Activated naive CD4-positive, alpha-beta T cell treated with anti-CD3 and anti-CD28 coated beads, Interleukin-2, amount 10 ng/mL, durations not matched to agents 7 days and 5 days (primary cell): ENCODE measurements at regions not wholly inside any gene's neighbourhood (a gene's known extent, or its start where the extent isn't known, plus 50 kb on each side); places are given as distances from the start of the nearest gene placed in this dataset.

ENCODE experiments used
- CTCF ChIA-PET: fragments of 350-600 bp; sonication (Branson Sonifier 250); formaldehyde crosslinking; loops from one replicate; lab custom pipeline; 2021; ENCODE audit warnings: antibody characterized with exemption; lab: Charles Lee
- DNase-seq: peaks from one replicate; pipeline ENCODE4 v3.0.0-alpha.2; 2020
- H3K27ac Mint-ChIP-seq: one replicate; pipeline ENCODE4 v1.8.0; 2021; ENCODE audit warnings: mild to moderate bottlenecking, moderate library complexity, mixed read lengths
- H3K27me3 Mint-ChIP-seq: one replicate; pipeline ENCODE4 v1.8.0; 2021; ENCODE audit warnings: mild to moderate bottlenecking, mixed read lengths
- H3K36me3 Mint-ChIP-seq: one replicate; pipeline ENCODE4 v1.8.0; 2021; ENCODE audit warnings: mixed read lengths
- H3K4me1 Mint-ChIP-seq: one replicate; pipeline ENCODE4 v1.8.0; 2021; ENCODE audit warnings: mixed read lengths
- H3K4me3 Mint-ChIP-seq: one replicate; pipeline ENCODE4 v1.8.0; 2021; ENCODE audit warnings: mild to moderate bottlenecking, moderate library complexity, mixed read lengths
- H3K9me3 Mint-ChIP-seq: one replicate; pipeline ENCODE4 v1.8.0; 2021; ENCODE audit warnings: mixed read lengths

DNA sequence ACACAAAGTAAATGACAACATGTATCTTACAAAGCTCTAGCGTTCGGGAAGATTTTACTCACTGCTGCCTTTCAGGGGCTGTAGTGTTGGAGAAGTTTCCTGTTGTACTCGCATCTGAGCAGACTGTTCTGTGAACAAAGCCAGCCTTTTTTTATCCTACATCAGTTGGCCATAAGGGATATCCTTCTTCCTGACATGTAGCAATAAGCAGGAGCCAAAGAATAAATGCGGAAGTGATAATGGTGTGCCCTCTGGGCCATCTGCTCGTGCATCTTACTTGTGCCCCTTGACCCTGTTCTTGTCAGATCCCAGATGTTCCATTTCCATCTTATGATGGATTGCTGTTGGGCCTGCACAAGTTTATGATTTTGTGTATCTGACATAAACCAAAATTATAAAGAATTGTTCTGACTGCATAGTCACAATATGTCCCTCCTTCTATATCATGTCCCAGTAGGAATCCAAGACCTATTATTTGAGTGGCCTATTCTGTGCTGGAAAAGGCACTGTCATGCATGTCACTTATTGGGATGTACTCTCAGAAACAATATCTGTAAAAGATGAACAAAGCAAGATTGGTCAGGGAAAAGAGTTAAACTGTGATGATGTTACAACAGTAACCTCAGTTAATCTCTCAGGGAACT lies 631.3 kb downstream of the NSUN3 start:
- Mint-ChIP-seq H3K4me3 (no peak overlapping the region), H3K27me3 (no peaks in the 10 kb centered on the region), H3K4me1 (no peaks in the 10 kb centered on the region), H3K27ac (no peak overlapping the region), H3K36me3 (no peaks in the 10 kb centered on the region), H3K9me3 (peaks cover 1% of the 10 kb centered on the region)
- DNase-seq, result no peak
- CTCF ChIA-PET, result no interaction called here

DNA sequence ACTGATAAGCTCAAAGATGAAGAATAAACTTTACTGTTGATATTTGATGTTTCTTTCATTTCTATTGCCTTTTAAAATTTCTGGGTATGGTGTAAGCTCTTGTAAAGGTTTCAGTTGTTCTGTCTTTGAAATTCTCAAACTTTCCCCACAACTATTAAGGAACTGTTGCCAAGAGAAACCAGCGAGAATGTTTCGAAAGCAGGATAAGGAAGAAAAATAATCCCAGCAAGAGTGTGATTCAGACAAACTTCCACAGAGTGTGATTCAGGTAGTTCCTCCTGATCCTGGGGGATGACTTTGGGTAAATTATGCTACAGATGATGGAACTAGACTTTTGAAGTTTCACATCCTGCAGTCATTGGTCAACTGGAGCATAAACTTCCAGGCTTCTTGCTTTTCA lies 632.0 kb downstream of the NSUN3 start:
- no peak for DNase-seq
- Mint-ChIP-seq H3K27me3 (no peaks in the 10 kb centered on the region), H3K4me1 (no peaks in the 10 kb centered on the region), H3K4me3 (no peak overlapping the region), H3K27ac (no peak overlapping the region), H3K36me3 (no peaks in the 10 kb centered on the region), H3K9me3 (peaks cover 1% of the 10 kb centered on the region)
- CTCF ChIA-PET, result no interaction called here

DNA sequence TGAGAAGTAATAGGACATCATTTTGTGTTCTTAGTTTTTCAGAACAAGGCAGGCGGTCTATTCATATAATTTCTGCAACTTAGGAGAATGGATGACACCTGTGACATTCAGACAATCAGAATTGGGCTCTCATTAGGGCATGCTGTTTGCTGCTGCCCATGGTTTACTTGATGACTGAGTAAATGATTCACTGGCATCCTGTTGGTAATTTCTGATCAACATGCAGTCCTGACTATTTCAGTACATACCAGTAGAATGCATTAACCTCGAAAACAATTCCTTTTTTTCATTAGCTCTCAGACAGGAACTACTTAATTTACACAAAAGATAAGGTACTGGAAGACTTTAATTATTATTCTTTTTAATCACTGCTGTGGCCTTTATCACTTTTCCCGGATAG lies 641.6 kb downstream of the NSUN3 start:
- CTCF ChIA-PET, result no interaction called here
- Mint-ChIP-seq H3K27ac (no peak overlapping the region), H3K9me3 (peaks cover 5% of the 10 kb centered on the region), H3K4me3 (no peak overlapping the region), H3K36me3 (no peaks in the 10 kb centered on the region), H3K27me3 (no peaks in the 10 kb centered on the region), H3K4me1 (no peaks in the 10 kb centered on the region)
- no peak for DNase-seq

DNA sequence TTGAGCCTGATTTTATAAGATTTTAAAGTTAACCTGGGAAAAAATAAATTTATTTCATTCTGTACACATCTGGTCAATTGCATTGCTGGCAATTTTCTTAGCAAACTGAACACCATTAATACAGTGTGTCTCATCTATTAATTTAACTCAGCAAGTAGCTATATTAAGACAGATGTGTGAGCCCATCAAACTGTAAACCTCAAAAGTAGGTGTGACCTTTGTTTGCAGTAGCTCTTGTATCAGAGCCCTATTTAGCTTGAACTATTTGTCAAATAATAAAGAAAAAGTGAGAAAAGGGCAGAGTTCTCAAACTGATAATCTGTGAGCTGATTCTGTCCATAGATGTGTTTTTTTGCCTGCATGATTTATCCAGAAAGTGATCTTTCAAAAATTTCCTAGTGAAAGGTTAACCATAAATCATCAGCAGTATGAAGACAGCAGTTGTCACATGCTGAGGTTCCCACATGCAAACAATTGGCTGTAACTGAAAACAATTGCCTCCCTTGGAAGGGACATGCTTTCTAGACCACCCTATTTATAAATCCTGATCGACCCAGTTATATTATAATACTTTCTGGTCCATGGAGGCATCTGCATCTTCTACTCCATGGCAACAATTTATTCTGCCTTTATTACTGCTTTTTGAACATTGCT lies 646.5 kb downstream of the NSUN3 start:
- H3K4me3 Mint-ChIP-seq, result no peak overlapping the region
- no peaks in the 10 kb centered on the region for H3K27me3 Mint-ChIP-seq
- peaks cover 4% of the 10 kb centered on the region for H3K9me3 Mint-ChIP-seq
- H3K36me3 Mint-ChIP-seq, result no peaks in the 10 kb centered on the region
- DNase-seq, result no peak
- CTCF ChIA-PET, result no interaction called here
- no peaks in the 10 kb centered on the region for H3K4me1 Mint-ChIP-seq
- H3K27ac Mint-ChIP-seq, result no peak overlapping the region

DNA sequence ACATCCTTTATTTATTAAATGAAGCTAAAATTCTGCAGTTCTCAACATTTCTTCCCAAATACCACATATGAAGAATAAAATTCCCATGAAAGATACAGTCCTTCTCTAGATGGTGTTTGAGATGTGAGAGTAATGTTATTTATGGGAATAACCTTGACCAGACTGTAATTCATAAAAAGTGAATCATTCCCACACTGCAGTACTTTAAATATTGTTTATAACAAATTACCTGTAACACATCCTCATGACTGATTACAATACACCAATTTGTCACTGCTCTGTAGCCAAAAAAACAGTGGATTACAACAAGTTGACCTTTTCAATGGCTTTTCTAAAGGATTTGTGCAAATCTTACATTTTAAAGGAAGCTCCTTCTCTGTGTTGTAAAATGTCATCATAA lies 651.3 kb downstream of the NSUN3 start:
- H3K27me3 Mint-ChIP-seq, result no peaks in the 10 kb centered on the region
- H3K4me1 Mint-ChIP-seq, result no peaks in the 10 kb centered on the region
- no peaks in the 10 kb centered on the region for H3K36me3 Mint-ChIP-seq
- no peaks in the 10 kb centered on the region for H3K9me3 Mint-ChIP-seq
- no peak for DNase-seq
- H3K27ac Mint-ChIP-seq, result no peak overlapping the region
- CTCF ChIA-PET, result no interaction called here
- H3K4me3 Mint-ChIP-seq, result no peak overlapping the region

DNA sequence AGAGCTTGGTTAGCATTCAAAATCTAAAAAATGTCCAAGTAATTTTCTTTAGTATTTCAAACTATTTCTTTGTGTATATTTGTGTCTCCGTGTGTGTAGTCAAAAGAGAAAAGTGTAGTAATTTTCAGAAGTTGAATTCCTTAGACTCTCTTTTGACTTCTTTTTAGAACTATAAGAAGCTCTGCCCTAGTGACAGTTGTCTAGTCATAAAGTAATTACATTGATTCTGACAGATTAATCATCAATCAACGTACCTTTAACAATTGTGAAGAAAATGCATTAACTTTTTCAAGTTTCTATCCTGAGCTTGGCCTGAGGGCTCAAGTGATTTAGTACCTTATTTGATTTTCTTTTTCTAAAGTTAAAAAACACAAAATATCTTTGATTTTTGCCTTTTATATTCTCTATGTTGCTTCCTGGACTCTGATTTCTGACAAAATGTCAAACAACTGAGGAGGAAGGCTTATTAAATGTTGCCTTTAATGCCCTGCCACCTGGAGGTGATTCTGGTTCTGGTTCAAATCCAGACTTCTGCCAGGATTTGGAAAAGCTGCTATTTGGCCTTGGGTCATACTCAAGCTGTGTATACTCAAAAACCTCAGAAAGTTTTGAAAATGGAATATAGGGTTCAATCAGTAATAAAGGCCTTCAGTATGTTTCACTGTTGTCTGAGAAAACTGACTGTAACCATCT lies 653.6 kb downstream of the NSUN3 start:
- no peaks in the 10 kb centered on the region for H3K36me3 Mint-ChIP-seq
- no peaks in the 10 kb centered on the region for H3K27me3 Mint-ChIP-seq
- H3K4me3 Mint-ChIP-seq, result no peak overlapping the region
- CTCF ChIA-PET, result interaction anchor here (1.1 kb wide), 1 partner anchor 13 kb away, joined by 3 read pairs; no protein-coding TSS in a partner anchor
- no peaks in the 10 kb centered on the region for H3K4me1 Mint-ChIP-seq
- no peak overlapping the region for H3K27ac Mint-ChIP-seq
- H3K9me3 Mint-ChIP-seq, result no peaks in the 10 kb centered on the region
- DNase-seq, result no peak

DNA sequence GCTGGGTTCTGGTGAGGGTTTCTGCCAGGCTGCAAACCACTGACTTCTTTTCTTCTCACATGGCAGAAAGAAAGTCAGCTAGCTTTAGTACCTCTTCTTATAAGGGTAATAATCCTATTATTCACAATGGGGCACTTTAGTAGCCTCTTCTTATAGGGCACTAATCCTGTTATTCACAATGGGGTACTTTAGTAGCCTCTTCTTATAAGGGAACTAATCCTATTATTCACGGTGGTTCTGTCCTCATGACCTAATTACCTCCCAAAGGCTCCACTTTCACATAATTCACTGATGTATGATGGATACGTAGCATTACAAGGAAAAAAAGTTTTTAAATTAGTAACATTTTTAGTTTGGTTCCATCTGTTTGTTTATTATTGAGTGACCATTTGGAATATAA lies 671.3 kb downstream of the NSUN3 start:
- Mint-ChIP-seq H3K4me3 (no peak overlapping the region), H3K9me3 (no peaks in the 10 kb centered on the region), H3K4me1 (no peaks in the 10 kb centered on the region), H3K27ac (no peak overlapping the region), H3K27me3 (no peaks in the 10 kb centered on the region), H3K36me3 (no peaks in the 10 kb centered on the region)
- CTCF ChIA-PET, result no interaction called here
- no peak for DNase-seq

DNA sequence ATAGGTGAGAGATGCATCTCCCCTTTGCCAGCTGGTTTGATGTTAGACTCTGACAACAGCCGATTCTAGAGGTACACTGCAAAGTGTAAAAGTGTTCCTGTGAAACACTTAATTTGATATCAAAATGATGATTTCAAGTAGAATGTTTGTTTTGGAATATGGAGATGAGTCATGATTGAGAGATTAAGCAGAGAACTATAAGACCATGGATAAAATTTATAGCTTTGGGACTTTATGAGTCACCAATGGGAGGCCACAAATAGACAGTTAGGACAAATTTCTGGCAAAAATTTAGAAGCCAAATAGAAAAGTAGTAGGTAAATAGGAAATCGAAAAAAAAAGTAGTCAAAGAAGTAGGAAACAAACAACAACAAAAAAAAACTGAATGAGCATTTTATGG lies 672.5 kb downstream of the NSUN3 start:
- Mint-ChIP-seq H3K4me1 (no peaks in the 10 kb centered on the region), H3K36me3 (no peaks in the 10 kb centered on the region), H3K27ac (no peak overlapping the region), H3K4me3 (no peak overlapping the region), H3K9me3 (no peaks in the 10 kb centered on the region), H3K27me3 (no peaks in the 10 kb centered on the region)
- no peak for DNase-seq
- CTCF ChIA-PET, result no interaction called here

DNA sequence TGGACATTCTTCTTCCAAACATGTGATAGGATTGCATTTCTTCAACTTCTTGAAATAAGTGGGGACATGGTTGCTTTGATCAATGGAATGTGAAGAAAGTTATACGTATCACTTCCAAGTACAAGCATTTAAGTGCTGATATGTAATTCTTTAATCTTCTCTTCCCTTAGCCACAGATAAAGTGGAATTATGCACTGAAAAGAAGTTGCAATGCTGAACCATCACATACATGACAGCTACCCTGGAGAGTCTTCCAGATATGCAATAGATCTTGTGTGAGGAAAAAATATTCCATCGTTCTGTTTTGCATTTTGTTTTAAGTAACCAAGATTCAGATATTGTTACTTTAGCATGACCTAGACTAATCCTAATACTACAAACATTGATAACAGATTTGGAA lies 674.3 kb downstream of the NSUN3 start:
- Mint-ChIP-seq H3K36me3 (no peaks in the 10 kb centered on the region), H3K4me3 (no peak overlapping the region), H3K4me1 (no peaks in the 10 kb centered on the region), H3K9me3 (no peaks in the 10 kb centered on the region), H3K27me3 (no peaks in the 10 kb centered on the region), H3K27ac (no peak overlapping the region)
- no peak for DNase-seq
- CTCF ChIA-PET, result no interaction called here

DNA sequence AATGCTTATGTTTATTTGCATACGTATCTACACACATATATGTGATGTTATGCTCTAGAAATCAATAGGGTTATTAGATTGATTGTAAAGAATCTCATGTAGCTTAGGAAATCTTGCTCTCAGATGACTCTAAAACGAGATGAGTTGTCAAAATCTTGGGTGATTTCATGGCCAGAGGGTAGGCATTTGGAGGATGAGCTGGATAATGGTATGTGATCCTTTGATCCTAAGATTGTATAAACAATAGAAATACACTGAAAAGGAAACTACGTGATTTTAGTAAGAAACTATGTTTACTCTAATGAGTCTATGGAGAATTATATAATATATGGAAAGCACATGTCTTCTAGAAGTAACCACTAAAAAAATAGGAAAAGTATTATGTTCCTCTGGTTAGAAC lies 676.6 kb downstream of the NSUN3 start:
- no peak overlapping the region for H3K4me3 Mint-ChIP-seq
- CTCF ChIA-PET, result no interaction called here
- no peaks in the 10 kb centered on the region for H3K4me1 Mint-ChIP-seq
- DNase-seq, result no peak
- no peaks in the 10 kb centered on the region for H3K36me3 Mint-ChIP-seq
- H3K27me3 Mint-ChIP-seq, result no peaks in the 10 kb centered on the region
- H3K9me3 Mint-ChIP-seq, result peaks cover 5% of the 10 kb centered on the region
- H3K27ac Mint-ChIP-seq, result no peak overlapping the region

DNA sequence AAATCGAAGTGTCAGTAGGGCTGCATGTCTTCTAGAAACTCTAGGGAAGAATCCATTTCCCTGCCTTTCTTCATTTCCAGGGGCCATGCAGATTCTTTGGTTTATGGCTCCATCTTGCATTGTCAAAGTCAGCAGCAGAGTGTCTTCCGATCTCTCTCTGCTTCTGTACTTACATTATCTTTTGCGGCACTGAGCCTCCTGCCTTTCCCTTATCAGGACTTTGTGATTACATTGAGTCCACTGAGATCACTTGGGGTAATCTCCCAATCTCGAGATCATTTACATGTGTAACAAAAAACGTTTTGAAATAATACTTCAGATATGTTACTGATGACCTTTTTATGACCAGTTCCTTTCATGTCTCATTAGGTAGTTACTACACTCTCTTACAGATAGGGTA lies 695.9 kb downstream of the NSUN3 start:
- CTCF ChIA-PET, result no interaction called here
- Mint-ChIP-seq H3K4me1 (no peaks in the 10 kb centered on the region), H3K9me3 (no peaks in the 10 kb centered on the region), H3K36me3 (no peaks in the 10 kb centered on the region), H3K4me3 (no peak overlapping the region), H3K27me3 (no peaks in the 10 kb centered on the region), H3K27ac (no peak overlapping the region)
- DNase-seq, result no peak

DNA sequence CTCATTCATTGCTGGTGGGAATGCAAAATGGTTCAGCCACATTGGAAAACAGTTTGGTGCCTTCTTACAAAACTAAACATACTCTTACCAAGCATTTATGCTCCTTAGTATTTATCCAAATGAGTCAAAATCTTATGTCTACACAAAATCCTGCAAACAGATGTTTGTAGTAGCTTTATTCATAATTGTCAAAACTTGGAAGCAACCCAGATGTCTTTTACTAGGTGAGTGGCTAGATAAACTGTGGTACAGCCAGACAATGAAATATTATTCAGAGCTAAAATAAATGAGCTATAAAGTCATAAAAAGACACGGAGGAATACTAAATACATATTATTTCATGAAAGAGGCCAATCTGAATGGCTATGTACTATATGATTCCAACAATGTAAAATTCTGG lies 709.5 kb downstream of the NSUN3 start:
- Mint-ChIP-seq H3K4me3 (no peak overlapping the region), H3K27me3 (no peaks in the 10 kb centered on the region), H3K27ac (no peak overlapping the region), H3K9me3 (peaks cover 5% of the 10 kb centered on the region), H3K36me3 (no peaks in the 10 kb centered on the region), H3K4me1 (no peaks in the 10 kb centered on the region)
- no peak for DNase-seq
- CTCF ChIA-PET, result no interaction called here

DNA sequence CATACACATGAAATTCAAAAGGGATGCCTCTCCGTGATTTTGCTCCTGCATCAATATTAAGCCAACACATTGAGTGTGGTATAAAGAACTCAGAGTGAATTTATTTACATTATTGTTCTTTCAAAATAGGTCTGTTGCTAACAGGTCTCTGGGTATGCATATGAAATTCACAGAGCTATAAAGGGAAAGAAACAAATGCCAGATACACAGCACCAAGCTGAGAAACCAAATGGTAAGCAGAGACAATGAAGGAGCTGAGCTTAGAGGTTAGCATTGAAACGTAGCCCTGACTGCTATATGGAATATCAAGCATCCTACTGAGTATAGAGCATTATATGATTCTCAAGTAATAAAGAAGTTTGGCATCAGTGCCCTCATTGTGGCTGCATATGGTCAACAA lies 712.9 kb downstream of the NSUN3 start:
- DNase-seq, result no peak
- no peak overlapping the region for H3K27ac Mint-ChIP-seq
- H3K9me3 Mint-ChIP-seq, result no peaks in the 10 kb centered on the region
- H3K36me3 Mint-ChIP-seq, result no peaks in the 10 kb centered on the region
- no peaks in the 10 kb centered on the region for H3K4me1 Mint-ChIP-seq
- H3K4me3 Mint-ChIP-seq, result no peak overlapping the region
- no peaks in the 10 kb centered on the region for H3K27me3 Mint-ChIP-seq
- CTCF ChIA-PET, result no interaction called here

DNA sequence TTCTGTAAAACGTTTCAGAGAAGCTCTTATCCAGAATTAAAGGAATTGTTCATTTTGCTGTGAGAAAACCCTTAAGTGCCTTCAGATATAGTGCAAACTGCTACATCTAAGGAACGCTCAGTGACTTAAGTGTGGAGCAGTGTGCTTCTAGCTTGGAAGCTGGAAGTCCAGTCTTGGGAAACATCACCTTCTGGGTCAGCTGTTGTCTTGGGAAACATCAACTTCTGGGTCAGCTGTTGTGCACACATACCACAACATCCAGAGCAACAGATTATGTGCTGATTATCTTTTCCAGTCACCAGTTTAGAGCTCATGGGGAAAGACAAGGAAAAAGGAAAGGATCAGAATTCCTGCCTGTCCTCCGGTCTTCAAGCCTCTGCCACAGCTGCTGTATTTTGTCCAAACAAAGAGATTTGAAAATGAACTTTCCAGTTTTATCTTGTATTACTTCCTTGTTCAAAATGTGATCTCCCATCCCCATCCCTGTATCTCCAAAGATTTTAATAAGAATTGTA lies 713.6 kb downstream of the NSUN3 start:
- Mint-ChIP-seq H3K4me1 (no peaks in the 10 kb centered on the region), H3K27ac (no peak overlapping the region), H3K27me3 (no peaks in the 10 kb centered on the region), H3K4me3 (no peak overlapping the region), H3K36me3 (no peaks in the 10 kb centered on the region), H3K9me3 (no peaks in the 10 kb centered on the region)
- CTCF ChIA-PET, result no interaction called here
- no peak for DNase-seq

DNA sequence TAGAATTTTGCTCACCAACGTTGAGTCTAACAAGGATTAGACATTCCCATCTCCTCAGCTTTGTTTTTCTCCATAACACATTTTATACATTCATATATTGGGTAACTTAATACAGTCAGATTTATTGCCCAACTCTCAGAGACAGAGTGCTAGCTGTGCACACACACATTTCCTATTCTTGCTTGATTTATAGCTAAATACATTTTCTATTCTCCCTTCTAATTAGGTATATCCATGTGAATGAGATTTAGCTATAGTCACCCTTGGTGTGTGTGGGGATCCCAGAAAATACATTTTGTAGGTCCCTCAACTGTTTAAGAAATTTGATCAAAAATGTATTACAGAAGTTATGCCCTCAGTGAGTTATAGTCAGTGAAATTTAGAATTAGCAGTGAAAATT lies 715.4 kb downstream of the NSUN3 start:
- Mint-ChIP-seq H3K9me3 (no peaks in the 10 kb centered on the region), H3K4me1 (no peaks in the 10 kb centered on the region), H3K36me3 (no peaks in the 10 kb centered on the region), H3K4me3 (no peak overlapping the region), H3K27me3 (no peaks in the 10 kb centered on the region), H3K27ac (no peak overlapping the region)
- CTCF ChIA-PET, result no interaction called here
- DNase-seq, result no peak
